Fibroblast of skin of right quadriceps (primary cell): ENCODE measurements at regions not wholly inside any gene's neighbourhood (a gene's known extent, or its start where the extent isn't known, plus 50 kb on each side); places are given as distances from the start of the nearest gene placed in this dataset.

Experiments used
- DNase-seq: peaks from one replicate; pipeline ENCODE4 v3.0.0-alpha.2; 2013

DNA sequence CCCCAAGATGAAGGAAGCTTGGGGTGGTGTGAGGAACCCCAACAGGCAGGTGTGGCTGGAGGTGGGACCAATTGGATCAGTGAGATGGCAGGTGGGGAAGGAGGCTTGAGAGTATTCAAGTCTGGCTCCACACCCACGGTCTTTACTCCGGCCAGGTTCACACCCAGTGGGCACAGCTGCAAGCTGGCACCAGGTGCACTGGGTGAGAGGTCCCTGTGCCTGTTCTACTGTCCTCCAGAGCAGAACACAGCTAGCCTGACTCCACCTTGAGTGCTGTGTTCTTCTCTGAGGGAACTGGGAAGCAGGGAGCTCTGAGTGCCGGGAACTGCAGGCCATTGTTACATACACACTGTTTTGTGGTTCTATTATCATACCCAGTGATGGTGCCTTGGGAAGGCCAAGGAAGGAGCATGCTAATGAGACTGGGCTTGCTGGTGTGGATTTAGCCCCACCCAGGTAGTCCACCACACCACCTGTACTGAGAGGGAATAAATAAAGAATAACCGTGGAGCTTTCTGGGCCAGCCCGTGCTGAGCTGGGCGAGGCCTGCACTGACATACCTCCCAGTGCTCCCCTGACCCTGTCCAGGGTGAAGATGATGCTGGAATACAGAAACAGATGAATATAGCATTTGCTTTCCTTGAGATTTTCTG is 93.4 kb downstream of the ABHD5 start:
- DNase-seq, result no peak

DNA sequence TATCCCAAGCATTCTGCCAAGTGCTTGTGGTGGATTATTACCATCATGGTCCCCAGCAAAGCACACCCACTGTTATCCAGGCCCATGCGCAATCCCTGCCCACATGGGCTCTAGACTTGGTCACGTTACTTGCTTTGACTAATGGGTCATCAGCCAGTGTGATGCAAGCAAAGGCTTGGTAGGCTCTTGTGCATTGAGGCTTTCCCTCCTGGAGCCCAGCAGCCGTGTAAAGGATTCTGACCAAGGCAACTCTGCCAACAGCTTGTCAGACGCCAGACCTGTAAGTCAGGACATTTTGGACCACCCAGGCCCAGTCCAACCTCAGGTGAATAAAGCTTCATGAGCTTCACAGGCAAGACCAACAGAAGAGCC is 93.9 kb downstream of the ABHD5 start:
- DNase-seq, result no peak

- peak; percentile 69 for DNase-seq
Measured at GRCh38 chr3:43785551-43785950, 94.8 kb downstream of the ABHD5 start.

GRCh38 chr3:43786102-43786501 is 95.4 kb downstream of the ABHD5 start:
- DNase-seq, result no peak

GRCh38 chr3:43786526-43787305 is 96.0 kb downstream of the ABHD5 start:
- no peak for DNase-seq

DNA sequence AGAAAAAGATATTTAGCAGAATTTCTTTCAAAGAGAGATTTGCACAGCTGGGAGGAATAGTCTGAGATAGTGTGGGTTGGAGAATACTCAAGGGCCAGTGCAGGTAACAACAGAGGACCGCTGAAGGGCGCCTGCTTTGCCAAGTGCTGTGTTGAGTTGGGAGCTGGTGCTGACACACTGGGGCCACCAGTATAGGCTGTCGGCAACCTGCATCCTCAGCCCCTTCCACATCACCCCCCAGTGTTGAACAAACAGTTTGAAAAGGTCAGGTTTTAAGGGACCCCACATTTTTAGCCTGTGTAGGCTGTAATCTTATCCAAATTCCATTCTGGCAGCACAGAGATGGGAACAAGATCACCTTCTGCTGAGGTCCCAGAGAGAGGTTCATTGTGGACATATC is 96.6 kb downstream of the ABHD5 start:
- no peak for DNase-seq

DNA sequence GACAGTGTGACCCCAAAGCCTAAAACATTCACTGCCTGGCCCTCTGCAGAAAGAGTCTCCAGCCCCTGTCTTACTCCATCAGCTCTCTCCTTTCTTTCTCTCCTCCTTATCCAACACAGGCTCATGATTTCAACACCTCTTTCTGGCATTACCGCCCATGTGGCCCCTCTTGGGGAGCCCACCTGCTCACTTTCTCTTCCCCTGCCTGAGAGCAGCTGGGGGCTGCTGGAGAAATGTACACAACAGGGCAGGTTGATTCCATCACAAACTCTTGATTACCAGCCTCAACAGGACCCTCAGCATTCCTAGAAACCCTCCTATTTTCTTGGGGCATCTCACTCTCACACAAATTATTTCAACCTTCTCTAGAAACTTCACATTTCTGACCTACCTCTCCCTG is 98.3 kb downstream of the ABHD5 start:
- no peak for DNase-seq

DNA sequence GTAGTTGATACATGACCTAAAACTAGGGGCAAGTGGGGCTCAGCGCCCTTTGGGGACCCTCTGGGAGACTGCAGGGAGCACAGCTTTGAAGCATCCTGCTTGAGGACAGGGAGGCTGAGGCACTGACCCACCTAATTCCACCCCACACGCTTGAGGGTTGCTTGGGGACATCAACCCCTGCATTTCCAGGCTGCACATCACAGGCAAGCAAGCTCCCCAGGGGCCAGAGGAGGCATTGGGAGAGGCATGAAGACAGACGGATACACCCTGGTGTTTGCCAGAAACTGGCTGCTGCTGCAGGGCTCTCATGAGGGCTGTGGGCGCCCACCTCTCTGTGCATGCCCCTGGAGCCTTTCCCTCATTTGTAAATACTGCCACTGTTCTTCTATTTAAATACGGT is 99.3 kb downstream of the ABHD5 start:
- no peak for DNase-seq

- DNase-seq, result no peak
Measured at GRCh38 chr3:43790476-43790875, 99.7 kb downstream of the ABHD5 start.

DNA sequence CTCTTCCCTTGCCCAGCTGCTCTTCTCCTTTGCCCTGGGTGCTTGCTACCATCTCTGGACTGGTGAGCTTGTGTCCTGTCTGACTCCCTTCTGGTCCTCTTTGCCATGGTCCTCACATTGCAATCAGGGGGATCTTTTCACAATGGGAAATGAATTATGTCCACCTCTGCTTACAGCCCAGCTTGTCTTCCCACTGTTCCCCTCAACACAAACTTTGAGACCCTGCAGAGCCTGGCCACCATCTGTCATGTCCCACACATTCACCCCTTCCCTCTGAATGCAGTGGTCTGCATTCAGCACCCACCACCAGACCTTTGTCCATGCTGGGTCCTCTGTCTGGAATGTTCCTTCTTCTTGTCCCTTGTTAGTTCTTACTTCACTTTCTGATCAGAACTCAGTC is 100.5 kb downstream of the ABHD5 start:
- DNase-seq, result no peak

DNA sequence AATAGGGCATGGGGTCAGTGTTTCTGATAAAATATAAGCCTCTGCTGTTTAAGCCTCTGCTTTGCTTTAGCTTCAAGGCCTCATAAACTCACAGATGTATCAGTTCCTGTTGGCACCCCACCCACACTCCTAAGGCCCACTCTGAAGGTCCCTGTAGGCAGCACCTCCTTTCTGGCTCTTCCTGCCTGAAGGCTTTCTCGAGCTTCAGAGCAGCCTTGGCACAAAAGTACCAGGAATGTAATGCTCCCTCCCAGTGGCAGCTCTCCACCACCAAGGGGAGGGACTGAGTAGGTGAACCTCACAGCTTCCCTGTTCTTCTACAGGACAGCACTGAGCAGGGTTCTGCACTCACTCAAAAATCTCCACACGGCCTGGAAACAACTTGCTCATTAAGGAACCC is 102.2 kb downstream of the ABHD5 start:
- DNase-seq, result no peak

- no peak for DNase-seq
Measured at GRCh38 chr3:43793648-43794372, 103.1 kb downstream of the ABHD5 start.

DNA sequence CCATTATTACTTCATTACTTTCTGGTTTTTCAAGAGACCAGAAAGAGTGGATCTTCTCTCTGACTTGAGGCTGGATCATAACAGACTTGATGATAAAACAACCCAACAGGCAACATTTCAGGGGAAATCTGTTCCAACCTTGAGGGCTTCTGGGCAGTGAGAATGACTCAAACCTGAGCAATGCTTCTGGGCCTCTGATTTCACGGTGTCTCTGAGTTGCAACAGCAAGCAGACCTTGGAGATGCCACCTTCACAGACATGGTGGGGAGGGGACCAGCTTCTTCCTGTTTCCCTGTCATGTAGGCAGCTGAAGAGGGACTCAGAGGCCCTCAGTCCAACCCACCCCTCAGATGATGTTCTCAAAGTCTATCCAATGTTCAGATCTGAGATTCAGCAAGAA is 104.0 kb downstream of the ABHD5 start:
- peak; percentile 42 for DNase-seq

- no peak for DNase-seq
Measured at GRCh38 chr3:43795491-43795890, 104.8 kb downstream of the ABHD5 start.

DNA sequence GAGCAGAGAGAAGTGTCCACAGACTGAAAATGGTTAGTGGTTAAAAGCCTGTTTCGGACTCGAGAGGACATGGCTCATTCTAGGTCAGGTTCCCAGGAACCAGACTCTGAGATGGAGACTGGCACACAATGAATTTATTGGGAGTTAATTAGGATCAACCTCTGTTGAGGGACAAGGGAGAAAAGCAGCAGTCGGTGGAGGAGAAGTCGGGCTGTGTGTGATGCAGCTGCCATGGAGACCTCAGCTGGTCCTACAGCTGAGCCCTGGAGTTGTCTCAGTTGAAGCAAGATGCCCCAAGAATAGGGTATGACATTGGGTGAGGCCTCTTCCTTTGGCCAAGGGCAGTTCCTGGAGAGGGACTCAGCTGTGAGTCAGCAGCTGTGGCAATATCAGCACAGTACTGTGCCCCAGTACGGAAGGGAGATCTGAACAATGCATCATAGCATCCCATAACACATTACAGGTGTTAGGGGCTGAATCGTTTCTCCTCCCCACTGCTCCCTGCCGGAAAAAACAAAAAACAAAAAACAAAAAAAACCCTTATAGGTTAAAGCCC is 105.4 kb downstream of the ABHD5 start:
- DNase-seq, result no peak

DNA sequence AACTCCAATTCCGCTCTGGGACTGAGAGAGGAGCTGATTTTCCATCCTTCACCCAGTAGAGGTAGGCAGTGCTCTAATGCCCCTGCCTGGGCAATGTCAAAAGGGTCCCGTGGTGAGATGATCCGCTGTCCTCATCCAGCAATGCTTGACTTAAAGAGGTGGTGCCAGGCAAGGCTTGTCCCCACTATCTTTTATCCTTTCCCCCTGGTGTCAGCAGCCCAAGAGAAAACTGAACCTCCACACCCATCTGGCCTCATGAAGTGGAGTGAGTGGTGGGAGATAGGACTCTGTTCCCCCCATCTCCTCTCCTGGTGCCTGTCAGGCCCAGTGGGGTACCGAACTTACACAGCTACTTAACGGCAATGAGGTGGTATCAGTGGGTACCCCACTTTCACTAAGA is 107.1 kb downstream of the ABHD5 start:
- DNase-seq, result no peak

DNA sequence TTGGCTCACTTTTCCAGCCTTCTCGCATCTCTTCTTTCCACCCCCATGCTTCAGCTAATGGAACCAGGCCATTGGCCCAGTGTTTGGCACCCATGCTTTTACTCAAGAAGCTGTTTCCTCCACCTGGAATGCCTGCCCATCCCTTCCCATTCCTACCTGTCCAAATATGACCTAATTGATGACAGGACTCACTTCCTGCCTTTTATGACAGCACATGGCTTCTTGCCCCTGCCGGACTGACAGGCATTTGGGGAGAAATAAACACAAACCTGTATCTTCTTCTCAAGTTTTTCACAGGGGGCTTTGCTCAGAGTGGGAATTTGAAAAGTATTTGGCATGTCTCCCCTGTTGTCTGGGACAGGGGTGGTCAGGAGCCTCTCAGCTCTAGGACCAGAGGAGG is 120.1 kb downstream of the ABHD5 start:
- DNase-seq, result no peak

DNA sequence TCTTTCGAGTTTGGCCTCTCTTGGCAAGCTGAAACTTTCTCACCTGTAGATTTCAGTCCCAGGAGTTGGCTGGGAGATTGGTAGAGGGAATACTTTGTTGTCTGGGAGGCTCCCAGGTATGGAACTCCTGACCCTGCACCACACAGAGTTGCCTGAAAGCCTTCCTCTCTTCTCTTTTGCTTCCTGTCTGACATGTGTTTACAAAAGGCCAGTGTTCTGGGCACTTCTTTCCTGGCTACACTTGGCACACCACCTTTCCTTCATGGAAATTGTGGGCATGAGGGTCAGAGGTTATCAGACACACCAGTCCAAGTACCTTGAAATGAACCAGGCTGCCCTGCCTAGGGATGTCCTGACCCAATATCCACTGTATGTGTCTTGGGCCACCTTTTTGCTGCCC is 123.7 kb downstream of the ABHD5 start:
- no peak for DNase-seq

- DNase-seq, result no peak
Measured at GRCh38 chr3:43816372-43816771, 125.6 kb downstream of the ABHD5 start.

GRCh38 chr3:43817064-43817463 is 126.3 kb downstream of the ABHD5 start:
- no peak for DNase-seq

GRCh38 chr3:43817825-43818224 is 127.1 kb downstream of the ABHD5 start:
- no peak for DNase-seq

DNA sequence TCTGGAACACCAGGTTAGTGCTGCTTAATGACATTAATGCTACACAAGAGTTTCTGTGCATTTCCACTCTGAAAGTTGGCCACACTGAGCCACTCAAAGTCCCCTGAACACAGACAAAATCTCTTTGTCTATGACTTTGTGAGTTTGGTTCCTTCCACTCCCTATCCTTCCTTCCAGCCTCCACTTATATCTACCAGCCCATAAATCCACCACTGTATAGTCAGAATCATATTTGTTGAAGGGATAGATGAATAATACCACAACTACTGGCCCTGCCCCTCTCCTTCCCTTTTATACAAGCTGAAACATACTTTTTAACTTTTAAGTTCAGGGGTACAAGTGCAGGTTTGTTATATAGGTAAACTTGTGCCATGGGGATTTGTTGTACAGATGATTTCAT is 127.5 kb downstream of the ABHD5 start:
- no peak for DNase-seq

DNA sequence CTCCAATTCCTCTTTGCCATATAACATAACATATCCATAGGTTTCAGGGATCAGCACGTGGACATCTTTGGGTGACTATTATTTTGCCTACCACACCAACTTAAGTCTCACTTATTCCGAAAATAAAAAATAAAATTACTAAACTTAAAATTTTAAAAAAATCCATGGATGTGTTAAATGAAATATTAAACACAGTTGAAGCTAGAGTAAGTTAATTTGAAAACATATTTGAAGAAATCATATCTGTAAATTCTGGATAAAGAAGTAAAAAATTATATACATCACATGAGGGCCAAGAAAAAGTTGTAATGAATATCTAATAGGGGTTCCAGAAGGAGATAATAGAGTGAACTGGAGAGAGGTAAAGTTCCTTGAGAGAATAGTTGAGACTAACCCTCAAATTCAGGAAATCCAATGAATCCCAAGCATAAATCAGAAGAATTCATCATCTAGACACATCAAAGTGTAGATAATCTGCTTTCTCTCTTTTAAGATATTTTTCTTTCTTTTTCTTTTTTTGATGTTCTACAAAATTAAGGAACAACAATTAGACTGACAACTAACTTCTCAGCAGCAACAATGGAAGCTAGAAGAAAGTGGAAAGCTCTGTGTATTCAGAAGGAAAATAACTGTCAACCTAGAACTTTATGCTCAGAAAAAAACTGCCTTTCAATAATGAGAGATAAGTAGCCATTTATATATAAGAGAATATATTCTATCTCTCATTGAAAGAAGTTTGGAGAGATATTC is 147.4 kb downstream of the ABHD5 start:
- DNase-seq, result no peak
